Stomach (tissue), 8 donors: ENCODE measurements at regions not wholly inside any gene's neighbourhood (a gene's known extent, or its start where the extent isn't known, plus 50 kb on each side); places are given as distances from the start of the nearest gene placed in this dataset.
A peak's percentile ranks its signal among the peaks of the same experiment; 100 is the strongest.

ENCODE experiments used
- DNase-seq, 2 donors: peaks; one replicate each; pipeline versions ENCODE4 v3.0.0 to v3.0.0-alpha.2; 2013 to 2019
- H3K27ac ChIP-seq, 5 donors: fragments of 200-600 bp in 4 of 5; sonication (generic) in 4 of 5; one replicate each; pipeline ENCODE4 v1.5.1; 2013 to 2019; ENCODE audit warnings: mild to moderate bottlenecking in 1 of 5, moderate library complexity in 1 of 5
- H3K27me3 ChIP-seq, 3 donors: fragments of 200-600 bp; sonication (generic); one replicate each; pipeline ENCODE4 v1.5.1; 2017 to 2019; ENCODE audit warnings: mixed run types in 1 of 3
- H3K36me3 ChIP-seq, 4 donors: fragments of 200-600 bp; sonication (generic); 1 replicate in 3 of 4; 2 replicates in 1 of 4; pipeline ENCODE4 v1.5.1; 2016 to 2019
- H3K4me1 ChIP-seq, 4 donors: fragments of 200-600 bp; sonication (generic); one replicate each; pipeline ENCODE4 v1.5.1; 2016 to 2019
- H3K4me3 ChIP-seq, 4 donors: fragments of 200-600 bp; sonication (generic) in 3 of 4; one replicate each; pipeline ENCODE4 v1.5.1; 2016 to 2019; ENCODE audit warnings: mild to moderate bottlenecking in 1 of 4
- H3K9me3 ChIP-seq, 4 donors: fragments of 200-600 bp; sonication (generic); one replicate each; pipeline ENCODE4 v1.5.1; 2016 to 2019
- CTCF ChIP-seq, 7 experiments: fragments of 450-650 bp in 4 of 7; fragments of 200-600 bp in 3 of 7; sonication (generic) in 3 of 7; IDR thresholded peaks; one replicate each; pipeline ENCODE4 v1.5.1; 2016 to 2019; ENCODE audit warnings: antibody characterized with exemption in 7 of 7, control low read depth in 2 of 7, mild to moderate bottlenecking in 1 of 7
- EP300 ChIP-seq: sonication (generic); formaldehyde crosslinking; IDR thresholded peaks from one replicate; pipeline ENCODE4 v1.6.1; 2017; ENCODE audit warnings: antibody characterized with exemption
- POLR2A ChIP-seq, 4 donors: fragments of 450-650 bp; IDR thresholded peaks; one replicate each; pipeline ENCODE4 v1.6.1; 2016; ENCODE audit warnings: antibody characterized with exemption in 4 of 4, control low read depth in 2 of 4, mild to moderate bottlenecking in 1 of 4, moderate library complexity in 1 of 4
- POLR2AphosphoS5 ChIP-seq, 3 donors: sonication (generic); formaldehyde crosslinking; IDR thresholded peaks; one replicate each; pipeline ENCODE4 v1.6.1; 2016; ENCODE audit warnings: antibody characterized with exemption in 3 of 3
- WGBS, 5 donors: extraction: QIAGEN DNeasy Blood & Tissue Kit in 3 of 5; methylation state at CpG; one replicate each; pipeline versions ENCODE4 v1.1.5 to v1.1.7; 2013 to 2018; 5-methylcytosine and 5-hydroxymethylcytosine counted together
- intact Hi-C: fragments of 100-400 bp; cut with DNase I; formaldehyde crosslinking; loops from one replicate; pipeline ENCODE4 v1.15.1; 2023; ENCODE audit warnings: low total_unique reads
- donor health status: healthy with polysubstance abuse.
- donor health status: Bipolar disorder and iron deficiency.
- donor health status: healthy.

GRCh38 chr1:60974524-60975372 lies 107.6 kb upstream of the NFIA start:
- no peaks in the 10 kb centered on the region for H3K9me3 ChIP-seq
- no peaks in the 10 kb centered on the region for H3K36me3 ChIP-seq
- no peaks in the 10 kb centered on the region for H3K27me3 ChIP-seq
- no peak for DNase-seq
- WGBS, 5 donors: 86 to 90% (median 88%) methylated on average over 5 of the region's 5 CpGs
- H3K4me3 ChIP-seq: no peak overlapping the region
- no peak overlapping the region for H3K27ac ChIP-seq
- H3K4me1 ChIP-seq: peaks cover 0 to 31% (median 14%) of the 10 kb centered on the region in 4 donors
- TF ChIP-seq POLR2AphosphoS5 (IDR thresholded peaks at IDR 0.05) (no peak), POLR2A (IDR thresholded peaks at IDR 0.05) (no peak), EP300 (no peak), CTCF (IDR thresholded peaks at IDR 0.05) (no peak)
- intact Hi-C loops: loop anchor here (5.0 to 10.0 kb wide), 3 partner anchors 60 to 878 kb away; no protein-coding TSS in a partner anchor

- WGBS, 5 donors: 62 to 80% (median 76%) methylated on average over 4 of the region's 4 CpGs
- Histone ChIP-seq H3K27ac (no peak overlapping the region), H3K4me3 (no peak overlapping the region), H3K9me3 (no peaks in the 10 kb centered on the region), H3K27me3 (no peaks in the 10 kb centered on the region), H3K36me3 (no peaks in the 10 kb centered on the region), H3K4me1 (peaks cover 0 to 33% (median 14%) of the 10 kb centered on the region in 4 donors)
- no peak for DNase-seq
- TF ChIP-seq EP300: no peak
- no peak for TF ChIP-seq CTCF (IDR thresholded peaks at IDR 0.05)
- no peak for TF ChIP-seq POLR2A (IDR thresholded peaks at IDR 0.05)
- TF ChIP-seq POLR2AphosphoS5 (IDR thresholded peaks at IDR 0.05): no peak
- intact Hi-C loops: loop anchor here (5.0 to 10.0 kb wide), 3 partner anchors 61 to 879 kb away; no protein-coding TSS in a partner anchor
These were observed 108.7 kb upstream of the NFIA start for GRCh38 chr1:60973668-60974067.

- H3K4me1 ChIP-seq: peaks cover 0 to 33% (median 14%) of the 10 kb centered on the region in 4 donors
- intact Hi-C loops: loop anchor here (5.0 to 10.0 kb wide), 3 partner anchors 62 to 879 kb away; no protein-coding TSS in a partner anchor
- TF ChIP-seq POLR2A (IDR thresholded peaks at IDR 0.05) (no peak), POLR2AphosphoS5 (IDR thresholded peaks at IDR 0.05) (peak in 1 of 3 donors; percentile 14), CTCF (IDR thresholded peaks at IDR 0.05) (no peak), EP300 (no peak)
- no peaks in the 10 kb centered on the region for H3K27me3 ChIP-seq
- DNase-seq: no peak
- H3K36me3 ChIP-seq: no peaks in the 10 kb centered on the region
- no peak overlapping the region for H3K27ac ChIP-seq
- H3K9me3 ChIP-seq: no peaks in the 10 kb centered on the region
- WGBS, 5 donors: 63 to 67% (median 64%) methylated on average over 4 of the region's 4 CpGs
- no peak overlapping the region for H3K4me3 ChIP-seq
These were observed 109.5 kb upstream of the NFIA start for GRCh38 chr1:60972841-60973364.

GRCh38 chr1:60971330-60971729 lies 111.0 kb upstream of the NFIA start:
- TF ChIP-seq POLR2AphosphoS5 (IDR thresholded peaks at IDR 0.05): no peak
- TF ChIP-seq EP300: no peak
- TF ChIP-seq CTCF (IDR thresholded peaks at IDR 0.05): no peak
- TF ChIP-seq POLR2A (IDR thresholded peaks at IDR 0.05): no peak
- WGBS, 5 donors: 64 to 81% (median 74%) methylated on average over 2 of the region's 2 CpGs
- Histone ChIP-seq H3K9me3 (peaks cover 0 to 1% (median under 1%) of the 10 kb centered on the region in 4 donors), H3K27me3 (no peaks in the 10 kb centered on the region), H3K4me1 (peaks cover 0 to 33% (median 14%) of the 10 kb centered on the region in 4 donors), H3K27ac (no peak overlapping the region), H3K36me3 (no peaks in the 10 kb centered on the region), H3K4me3 (no peak overlapping the region)
- intact Hi-C loops: loop anchor here (5.0 to 10.0 kb wide), 3 partner anchors 63 to 881 kb away; no protein-coding TSS in a partner anchor
- DNase-seq: no peak
